ENCODE measurements at regions not wholly inside any gene's neighbourhood (a gene's known extent, or its start where the extent isn't known, plus 50 kb on each side); places are given as distances from the start of the nearest gene placed in this dataset.
A peak's percentile ranks its signal among the peaks of the same experiment; 100 is the strongest.

- no peak overlapping the region for H3K4me3 ChIP-seq (ENCODE audit: low read depth, low read length)
- DNase-seq (ENCODE audit: low read depth): no peak
- TF ChIP-seq CTCF (IDR thresholded peaks at IDR 0.05; ENCODE audit: low read depth, low read length, missing control alignments): no peak
Measured at GRCh38 chrX:6667048-6667768, 132.3 kb upstream of the VCX3A start.

DNA sequence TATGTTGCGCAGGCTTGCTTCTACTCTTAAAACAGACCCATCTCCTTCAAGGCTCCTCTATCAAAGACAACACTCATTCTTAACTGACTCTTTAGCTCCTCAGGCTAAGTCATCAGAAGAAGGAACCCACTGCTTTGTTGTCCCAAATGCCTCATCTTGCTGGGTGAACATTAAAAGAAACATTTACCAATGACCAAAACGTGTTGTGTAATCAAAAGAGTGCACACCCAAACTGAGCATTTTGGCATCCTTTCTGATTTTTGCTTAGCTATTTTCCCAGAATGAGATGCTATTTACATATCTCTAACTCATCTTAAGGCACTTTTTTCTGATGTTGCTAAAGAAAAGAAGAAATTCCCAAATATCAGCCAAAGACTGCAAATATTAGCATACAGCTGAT lies 131.7 kb upstream of the VCX3A start:
- H3K4me3 ChIP-seq (ENCODE audit: low read depth, low read length): no peak overlapping the region
- no peak for TF ChIP-seq CTCF (IDR thresholded peaks at IDR 0.05; ENCODE audit: low read depth, low read length, missing control alignments)
- no peak for DNase-seq (ENCODE audit: low read depth)

DNA sequence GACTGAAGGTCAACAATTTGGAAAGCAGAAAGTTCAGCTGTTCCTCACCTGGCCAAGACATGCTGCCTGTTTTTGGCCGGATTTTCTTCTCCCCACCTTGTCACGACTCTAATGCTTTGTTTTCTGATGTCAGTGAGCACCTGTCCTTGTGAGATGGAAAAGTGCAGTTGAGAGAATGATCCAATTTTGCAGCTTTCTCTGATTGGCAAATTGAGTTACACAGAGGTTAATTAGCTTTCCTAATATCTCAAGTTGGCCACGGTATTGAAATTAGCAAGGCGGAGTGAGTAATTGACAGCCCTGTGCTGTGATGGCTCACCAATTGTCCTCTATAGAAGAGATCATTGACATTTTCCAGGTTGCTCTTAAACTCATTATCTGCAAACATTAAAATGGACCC lies 126.8 kb upstream of the VCX3A start:
- DNase-seq (ENCODE audit: low read depth): no peak
- no peak overlapping the region for H3K4me3 ChIP-seq (ENCODE audit: low read depth, low read length)
- TF ChIP-seq CTCF (IDR thresholded peaks at IDR 0.05; ENCODE audit: low read depth, low read length, missing control alignments): no peak

DNA sequence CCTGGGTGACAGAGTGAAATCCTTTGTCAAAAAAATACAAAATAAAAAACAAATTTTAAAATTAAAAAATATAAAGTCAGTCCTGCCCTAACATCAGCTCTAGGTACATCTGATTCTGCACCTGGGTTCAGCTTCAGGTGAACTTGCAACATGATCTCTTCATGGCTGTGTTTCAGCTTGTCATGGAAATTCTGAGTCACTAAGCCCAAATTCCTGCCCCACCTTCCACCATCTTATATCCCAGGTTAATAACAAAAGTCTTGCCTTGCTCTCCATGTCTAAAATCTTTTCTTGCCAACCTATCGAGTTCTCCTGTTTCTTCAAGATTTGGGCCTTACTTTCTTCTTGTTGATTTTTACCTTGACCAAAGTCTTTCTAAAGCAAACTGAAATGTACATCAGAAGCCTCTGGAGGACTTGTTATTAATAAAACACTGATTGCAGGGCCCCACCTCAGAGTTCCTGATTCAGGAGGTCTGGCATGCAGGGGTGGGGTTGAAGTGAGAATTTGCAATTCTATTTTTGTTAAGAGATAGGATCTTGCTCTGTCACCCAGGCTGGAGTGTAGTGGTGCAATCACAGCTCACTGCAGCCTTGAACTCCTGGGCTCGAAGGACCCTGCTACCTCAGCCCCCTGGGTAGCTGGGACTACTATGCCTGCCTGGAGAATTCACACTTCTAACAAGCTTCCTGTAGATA lies 125.8 kb upstream of the VCX3A start:
- DNase-seq (ENCODE audit: low read depth): no peak
- H3K4me3 ChIP-seq (ENCODE audit: low read depth, low read length): no peak overlapping the region
- TF ChIP-seq CTCF (IDR thresholded peaks at IDR 0.05; ENCODE audit: low read depth, low read length, missing control alignments): no peak

- DNase-seq (ENCODE audit: low read depth): no peak
- TF ChIP-seq CTCF (IDR thresholded peaks at IDR 0.05; ENCODE audit: low read depth, low read length, missing control alignments): no peak
- no peak overlapping the region for H3K4me3 ChIP-seq (ENCODE audit: low read depth, low read length)
Measured at GRCh38 chrX:6645216-6645615, 110.3 kb upstream of the VCX3A start.

DNA sequence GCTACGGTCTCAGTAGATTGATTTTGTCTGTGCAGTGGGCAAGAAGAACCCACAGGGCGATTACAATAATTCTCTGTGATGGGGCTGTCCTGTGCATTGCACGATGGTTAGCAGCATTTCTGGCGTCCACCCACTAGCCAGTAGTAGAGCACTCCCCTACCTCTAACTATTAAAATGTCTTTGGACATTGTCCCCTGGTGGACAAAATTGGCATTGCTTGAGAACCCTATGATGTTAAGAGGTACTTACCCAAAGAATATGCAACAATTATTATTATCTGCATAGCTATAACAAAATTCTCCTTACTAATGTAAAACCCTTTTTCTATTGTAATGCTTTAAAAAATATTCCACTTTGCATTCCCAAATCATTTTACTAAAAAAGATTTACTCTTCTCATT lies 109.5 kb upstream of the VCX3A start:
- TF ChIP-seq CTCF (IDR thresholded peaks at IDR 0.05; ENCODE audit: low read depth, low read length, missing control alignments): peak; percentile 32
- no peak overlapping the region for H3K4me3 ChIP-seq (ENCODE audit: low read depth, low read length)
- no peak for DNase-seq (ENCODE audit: low read depth)

DNA sequence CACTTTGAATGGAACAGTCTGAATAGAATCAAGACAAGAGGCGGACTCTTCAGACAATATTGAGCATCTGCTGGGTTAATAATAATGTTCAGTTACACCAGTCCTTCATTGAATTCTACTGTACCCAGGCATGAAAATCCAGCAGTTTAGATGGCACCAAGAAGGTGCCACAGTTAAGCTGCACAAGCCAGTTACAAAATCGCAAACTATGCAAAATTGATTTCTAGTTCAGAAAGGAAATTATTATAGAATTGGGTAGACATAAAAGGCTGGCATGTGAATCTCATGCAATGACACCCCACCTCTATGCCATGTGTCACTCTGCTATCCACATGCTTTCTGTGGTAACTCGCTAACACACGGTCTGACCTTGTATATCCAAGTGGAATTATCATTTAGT lies 105.8 kb upstream of the VCX3A start:
- H3K4me3 ChIP-seq (ENCODE audit: low read depth, low read length): no peak overlapping the region

More for the DNA sequence above, 105.8 kb upstream of the VCX3A start:
- no peak for DNase-seq (ENCODE audit: low read depth)
- TF ChIP-seq CTCF (IDR thresholded peaks at IDR 0.05; ENCODE audit: low read depth, low read length, missing control alignments): no peak

Measured in GM12864 (cell line).